Transverse colon (tissue), 4 donors: ENCODE measurements at regions not wholly inside any gene's neighbourhood (a gene's known extent, or its start where the extent isn't known, plus 50 kb on each side); places are given as distances from the start of the nearest gene placed in this dataset.
A peak's percentile ranks its signal among the peaks of the same experiment; 100 is the strongest.

Experiments used
- DNase-seq: peaks from one replicate; pipeline ENCODE4 v3.0.0-alpha.2; 2019
- H3K27ac ChIP-seq, 4 donors: fragments of 200-600 bp; sonication (generic); 2 replicates each; pipeline ENCODE4 v1.5.1; 2016 to 2018; ENCODE audit warnings: inconsistent platforms in 4 of 4
- H3K27me3 ChIP-seq: fragments of 200-600 bp; sonication (generic); 2 replicates; pipeline ENCODE4 v1.5.1; 2017; ENCODE audit warnings: inconsistent platforms
- H3K36me3 ChIP-seq, 4 donors: fragments of 200-600 bp; sonication (generic); 2 replicates each; pipeline ENCODE4 v1.5.1; 2017 to 2019; ENCODE audit warnings: inconsistent platforms in 4 of 4
- H3K4me1 ChIP-seq, 4 donors: fragments of 200-600 bp; sonication (generic); 2 replicates each; pipeline ENCODE4 v1.5.1; 2017 to 2020; ENCODE audit warnings: inconsistent platforms in 4 of 4
- H3K4me3 ChIP-seq, 4 donors: fragments of 200-600 bp; sonication (generic); 1 replicate in 1 of 4; 2 replicates in 3 of 4; pipeline versions ENCODE4 v1.5.1 to v1.6.1; 2017 to 2019; ENCODE audit warnings: inconsistent platforms in 4 of 4
- H3K9me3 ChIP-seq, 2 donors: fragments of 200-600 bp; sonication (generic); 2 replicates each; pipeline ENCODE4 v1.5.1; 2017 to 2019; ENCODE audit warnings: inconsistent platforms in 2 of 2
- CTCF ChIP-seq, 5 experiments: fragments of 200-600 bp in 3 of 5; fragments of 450-650 bp in 2 of 5; sonication (generic) in 3 of 5; IDR thresholded peaks; 1 replicate in 2 of 5; 2 replicates in 3 of 5; pipeline ENCODE4 v1.5.1; 2016 to 2017; ENCODE audit warnings: antibody characterized with exemption in 5 of 5, inconsistent platforms in 3 of 5, mild to moderate bottlenecking in 2 of 5, moderate library complexity in 1 of 5
- EP300 ChIP-seq: sonication (generic); formaldehyde crosslinking; IDR thresholded peaks from one replicate; pipeline ENCODE4 v1.6.1; 2017; ENCODE audit warnings: antibody characterized with exemption, low read depth
- POLR2A ChIP-seq: fragments of 450-650 bp; IDR thresholded peaks from one replicate; pipeline ENCODE4 v1.6.1; 2016; ENCODE audit warnings: antibody characterized with exemption, mild to moderate bottlenecking, moderate library complexity
- POLR2AphosphoS5 ChIP-seq, 3 donors: sonication (generic); formaldehyde crosslinking; IDR thresholded peaks; one replicate each; pipeline ENCODE4 v1.6.1; 2016; ENCODE audit warnings: antibody characterized with exemption in 3 of 3
- WGBS, 2 donors: methylation state at CpG; one replicate each; pipeline ENCODE4 v1.1.5; 2018; ENCODE audit warnings: low coverage in 1 of 2; 5-methylcytosine and 5-hydroxymethylcytosine counted together
- in situ Hi-C, 4 donors: fragments of 200-750 bp; cut with MboI; loops; one replicate each; pipeline versions ENCODE4 v1.15.0 to v1.15.1; 2017; ENCODE audit warnings: low sequenced_read_pairs in 3 of 4, low pct_ligation_motif_present in 1 of 4, low pct_unique_long_range_greater_than_20kb in 1 of 4
- intact Hi-C: fragments of 100-400 bp; cut with DNase I; formaldehyde crosslinking; loops from one replicate; pipeline ENCODE4 v1.15.1; 2023; ENCODE audit warnings: low total_unique reads

DNA sequence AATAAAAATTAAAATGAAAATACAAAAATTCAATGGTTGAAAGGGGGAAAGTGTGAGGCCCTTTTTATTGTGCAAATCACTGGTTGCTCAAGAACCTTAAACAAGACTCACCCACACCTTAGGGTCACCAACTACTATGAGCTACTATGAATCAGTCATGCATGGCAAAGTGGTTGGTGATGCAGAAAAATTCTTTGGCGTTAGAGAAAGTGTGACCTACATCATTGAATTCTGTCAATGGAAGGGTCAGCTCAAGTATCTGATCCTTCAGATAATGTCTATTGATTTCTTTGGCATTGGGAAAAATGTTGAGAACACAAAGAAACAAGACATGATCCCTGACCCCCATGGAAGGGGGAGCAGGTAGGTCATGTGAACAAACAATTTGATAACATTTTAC, 149.7 kb upstream of the ADCY2 start:
- intact Hi-C loops (no loop called here), in situ Hi-C loops (no loop called here)
- 78 to 80% methylated on average over 1 of the region's 1 CpG for WGBS, 2 donors
- no peak for TF ChIP-seq POLR2AphosphoS5 (IDR thresholded peaks at IDR 0.05)
- TF ChIP-seq EP300: no peak
- TF ChIP-seq CTCF (IDR thresholded peaks at IDR 0.05): no peak
- TF ChIP-seq POLR2A: no peak
- Histone ChIP-seq H3K4me3 (no peak overlapping the region), H3K9me3 (no peaks in the 10 kb centered on the region), H3K4me1 (no peaks in the 10 kb centered on the region), H3K27ac (no peak overlapping the region), H3K27me3 (no peaks in the 10 kb centered on the region), H3K36me3 (no peaks in the 10 kb centered on the region)
- DNase-seq: no peak

DNA sequence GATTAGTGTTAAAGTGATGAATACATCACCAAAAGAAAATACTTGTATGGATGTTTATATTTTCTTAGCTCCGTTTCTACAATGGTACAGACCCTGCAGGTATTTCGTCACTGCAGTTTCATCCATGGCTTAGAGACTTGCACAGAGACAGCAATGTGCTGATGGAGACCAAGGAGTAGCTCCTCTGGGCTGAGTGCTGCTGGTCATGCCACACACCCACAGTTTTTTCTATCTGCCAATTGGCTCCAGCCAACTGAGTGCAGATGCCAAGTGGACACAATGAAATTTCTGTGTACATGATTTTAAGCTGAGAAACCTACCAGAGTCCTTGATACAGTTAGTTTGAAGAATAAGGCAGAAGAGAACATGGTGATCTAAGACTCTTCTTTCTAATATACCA, 145.9 kb upstream of the ADCY2 start:
- no peaks in the 10 kb centered on the region for H3K36me3 ChIP-seq
- intact Hi-C loops (no loop called here), in situ Hi-C loops (loop anchor here (10.0 to 25.0 kb wide), 3 partner anchors 485 to 512 kb away; no protein-coding TSS in a partner anchor)
- no peak overlapping the region for H3K4me3 ChIP-seq
- no peaks in the 10 kb centered on the region for H3K9me3 ChIP-seq
- H3K27ac ChIP-seq: no peak overlapping the region
- DNase-seq: no peak
- WGBS, 2 donors: 64% methylated on average over 2 of the region's 2 CpGs; no CpG with 5 or more reads in 1 of the 2 donors
- no peaks in the 10 kb centered on the region for H3K27me3 ChIP-seq
- H3K4me1 ChIP-seq: no peaks in the 10 kb centered on the region
- TF ChIP-seq POLR2AphosphoS5 (IDR thresholded peaks at IDR 0.05) (no peak), POLR2A (no peak), CTCF (IDR thresholded peaks at IDR 0.05) (no peak), EP300 (no peak)

DNA sequence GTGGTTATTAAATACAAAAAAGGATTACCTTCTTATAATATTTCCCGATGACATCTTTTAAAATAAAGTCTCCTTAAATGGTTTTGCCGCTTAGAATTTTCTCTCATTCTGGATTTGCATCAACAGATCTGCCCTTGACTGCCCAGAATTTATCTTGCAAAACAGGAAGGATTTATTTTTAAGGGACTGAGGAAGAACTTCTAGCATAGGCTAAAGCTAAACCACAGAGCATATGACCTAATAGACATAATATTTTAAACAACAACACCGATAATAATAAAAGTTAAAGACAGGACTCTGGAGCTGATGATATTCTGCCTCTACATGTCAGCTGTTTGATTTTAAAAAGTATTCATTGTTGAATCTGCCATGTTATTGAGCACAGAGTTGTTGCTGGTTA, 145.3 kb upstream of the ADCY2 start:
- in situ Hi-C loops (loop anchor here (10.0 to 25.0 kb wide), 3 partner anchors 484 to 512 kb away; no protein-coding TSS in a partner anchor), intact Hi-C loops (no loop called here)
- no peak for DNase-seq
- no peaks in the 10 kb centered on the region for H3K9me3 ChIP-seq
- no peaks in the 10 kb centered on the region for H3K4me1 ChIP-seq
- TF ChIP-seq POLR2A: no peak
- TF ChIP-seq POLR2AphosphoS5 (IDR thresholded peaks at IDR 0.05): no peak
- H3K27me3 ChIP-seq: no peaks in the 10 kb centered on the region
- H3K36me3 ChIP-seq: no peaks in the 10 kb centered on the region
- 78 to 79% methylated on average over 3 of the region's 3 CpGs for WGBS, 2 donors
- no peak overlapping the region for H3K4me3 ChIP-seq
- peak overlapping the region in 1 of 4 donors; percentile 4 for H3K27ac ChIP-seq

GRCh38 chr5:7251132-7251531, 144.8 kb upstream of the ADCY2 start:
- no peaks in the 10 kb centered on the region for H3K36me3 ChIP-seq
- no peaks in the 10 kb centered on the region for H3K27me3 ChIP-seq
- H3K9me3 ChIP-seq: no peaks in the 10 kb centered on the region
- H3K4me3 ChIP-seq: no peak overlapping the region
- DNase-seq: no peak
- WGBS, 2 donors: 70% methylated on average over 4 of the region's 4 CpGs
- intact Hi-C loops: no loop called here
- TF ChIP-seq CTCF (IDR thresholded peaks at IDR 0.05): no peak
- no peak for TF ChIP-seq POLR2AphosphoS5 (IDR thresholded peaks at IDR 0.05)
- TF ChIP-seq POLR2A: no peak
- TF ChIP-seq EP300: no peak
- peak overlapping the region in 1 of 4 donors; percentile 4 for H3K27ac ChIP-seq
- H3K4me1 ChIP-seq: no peaks in the 10 kb centered on the region
- in situ Hi-C loops: loop anchor here (10.0 to 25.0 kb wide), 3 partner anchors 484 to 511 kb away; no protein-coding TSS in a partner anchor

DNA sequence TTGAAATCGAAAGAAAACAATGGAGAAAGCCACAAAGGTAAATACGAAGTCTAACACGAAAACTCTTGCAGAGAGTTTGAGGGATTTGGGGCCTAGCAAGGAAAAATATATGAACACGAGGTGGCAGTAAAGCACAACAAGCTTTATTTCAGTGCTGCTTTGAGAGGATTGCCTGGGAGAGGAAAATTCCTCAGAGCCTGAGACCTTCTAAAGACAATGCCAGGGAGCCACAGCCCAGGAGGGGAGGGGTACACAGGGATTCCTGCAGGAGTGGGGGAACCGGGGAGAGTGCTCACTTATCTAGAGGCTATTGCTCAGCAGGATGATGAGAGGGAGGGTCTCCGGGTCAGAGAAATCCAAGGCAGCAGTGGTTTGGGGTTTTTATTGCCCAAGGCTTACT, 134.9 kb upstream of the ADCY2 start:
- no peak overlapping the region for H3K27ac ChIP-seq
- TF ChIP-seq CTCF (IDR thresholded peaks at IDR 0.05) (peak; percentile 44 to 60 (median 50)), EP300 (no peak)
- intact Hi-C loops: no loop called here
- peaks cover 0 to 4% of the 10 kb centered on the region in 2 donors for H3K9me3 ChIP-seq
- WGBS, 2 donors: 12 to 17% methylated on average over 4 to 6 of the region's 6 CpGs
- in situ Hi-C loops: loop anchor here in 2 of 4 donors (25.0 kb wide), 1 partner anchor 501 kb away; no protein-coding TSS in a partner anchor
- no peak overlapping the region for H3K4me3 ChIP-seq
- no peaks in the 10 kb centered on the region for H3K27me3 ChIP-seq
- no peaks in the 10 kb centered on the region for H3K36me3 ChIP-seq
- DNase-seq: no peak
- H3K4me1 ChIP-seq: no peaks in the 10 kb centered on the region
